Endothelial cell of umbilical vein (primary cell): ENCODE measurements at regions not wholly inside any gene's neighbourhood (a gene's known extent, or its start where the extent isn't known, plus 50 kb on each side); places are given as distances from the start of the nearest gene placed in this dataset.

Experiments used
- BruUV-seq: library from RNA; stranded (reverse); fragments of 400-500 nt; replicated peaks from 2 replicates; lab custom pipeline; 2021; lab: Mats Ljungman, UMichigan
- CTCF ChIA-PET: fragments of 300-600, 350-600 bp; sonication (Branson Sonifier 250); formaldehyde crosslinking; loops from one replicate; lab custom pipeline; 2021; ENCODE audit warnings: antibody characterized with exemption, inconsistent platforms; lab: Charles Lee
- POLR2A ChIA-PET: fragments of 300-600, 350-600 bp; sonication (Branson Sonifier 250); formaldehyde crosslinking; loops from one replicate; lab custom pipeline; 2021; ENCODE audit warnings: antibody characterized with exemption, inconsistent platforms; lab: Charles Lee
- DNase-seq: peaks from one replicate; pipeline ENCODE4 v3.0.0-alpha.2; 2011; ENCODE audit warnings: low read depth, low spot score
- FAIRE-seq: peaks from 2 replicates; lab custom pipeline; 2011; peaks lifted over from hg19 to GRCh38; lab: Jason Lieb, UNC
- H2AFZ ChIP-seq: 2 replicates; pipeline ENCODE4 v1.6.0; 2012; ENCODE audit warnings: low read depth, low read length, control low read depth, inconsistent platforms
- H3K27ac ChIP-seq: 2 replicates; pipeline ENCODE4 v1.5.1; 2011; ENCODE audit warnings: low read depth, mild to moderate bottlenecking, control low read depth, low read length, moderate library complexity; ENCODE audit not compliant: insufficient read depth
- H3K27me3 ChIP-seq, 2 experiments: 2 replicates each; pipeline versions ENCODE4 v1.6.0 to v1.6.1; 2011; ENCODE audit warnings: low read length in 2 of 2, mixed read lengths in 1 of 2; ENCODE audit not compliant: control insufficient read depth in 2 of 2, insufficient read depth in 2 of 2
- H3K36me3 ChIP-seq, 2 experiments: 2 replicates in 1 of 2; 3 replicates in 1 of 2; pipeline ENCODE4 v1.5.1; 2011; ENCODE audit warnings: low read length in 2 of 2, mild to moderate bottlenecking in 1 of 2, moderate library complexity in 1 of 2; ENCODE audit not compliant: control insufficient read depth in 2 of 2, insufficient read depth in 2 of 2; ENCODE audit errors: extremely low read depth in 1 of 2
- H3K4me1 ChIP-seq: 3 replicates; pipeline ENCODE4 v1.5.1; 2011; ENCODE audit warnings: mild to moderate bottlenecking, low read length; ENCODE audit not compliant: control insufficient read depth, insufficient read depth; ENCODE audit errors: extremely low read depth
- H3K4me2 ChIP-seq: 2 replicates; pipeline ENCODE4 v1.6.1; 2011; ENCODE audit warnings: low read length, control low read depth, mixed read lengths; ENCODE audit not compliant: insufficient read depth
- H3K4me3 ChIP-seq, 3 experiments: fragments of 200-600 bp in 1 of 3; sonication (generic), shearing (Covaris generic) in 1 of 3; replicated peaks in 1 of 3; 2 replicates each; pipeline ENCODE4 v1.5.1; 2011 to 2016; ENCODE audit warnings: control low read depth in 3 of 3, low read length in 3 of 3, mild to moderate bottlenecking in 2 of 3, inconsistent platforms in 1 of 3, low read depth in 1 of 3, moderate library complexity in 1 of 3; ENCODE audit not compliant: insufficient read depth in 1 of 3
- H3K79me2 ChIP-seq: 2 replicates; pipeline ENCODE4 v1.6.0; 2012; ENCODE audit warnings: low read length, inconsistent platforms; ENCODE audit not compliant: control insufficient read depth, insufficient read depth
- H3K9ac ChIP-seq: replicated peaks from 2 replicates; pipeline ENCODE3; 2011; ENCODE audit warnings: low read length, control low read depth; ENCODE audit not compliant: insufficient read depth; ENCODE audit errors: extremely low read depth
- H3K9me1 ChIP-seq: replicated peaks from 3 replicates; pipeline ENCODE4 v1.6.0; 2011; ENCODE audit warnings: mild to moderate bottlenecking, low read length; ENCODE audit not compliant: control insufficient read depth, insufficient read depth; ENCODE audit errors: extremely low read depth
- H3K9me3 ChIP-seq: replicated peaks from 2 replicates; pipeline ENCODE4 v1.5.1; 2012; ENCODE audit warnings: low read length, inconsistent platforms; ENCODE audit not compliant: control insufficient read depth, insufficient read depth
- H4K20me1 ChIP-seq: replicated peaks from 2 replicates; pipeline ENCODE3; 2011; ENCODE audit warnings: mild to moderate bottlenecking, low read length; ENCODE audit not compliant: control insufficient read depth, insufficient read depth; ENCODE audit errors: extremely low read depth
- EZH2 ChIP-seq: IDR thresholded peaks from 2 replicates; pipeline ENCODE4 v1.6.1; 2012; ENCODE audit warnings: borderline replicate concordance, low read depth, mild to moderate bottlenecking, moderate library complexity, low read length, inconsistent platforms; ENCODE audit not compliant: severe bottlenecking
- FOS ChIP-seq: IDR thresholded peaks from 2 replicates; pipeline ENCODE4 v1.6.1; 2011; ENCODE audit warnings: mild to moderate bottlenecking, low read length, moderate library complexity, borderline replicate concordance; ENCODE audit not compliant: insufficient read depth
- GATA2 ChIP-seq: IDR thresholded peaks from 2 replicates; pipeline ENCODE4 v1.7.0; 2011; ENCODE audit warnings: low read depth, mild to moderate bottlenecking, moderate library complexity, mixed read lengths, low read length; ENCODE audit not compliant: insufficient read length, insufficient read depth
- JUN ChIP-seq: IDR thresholded peaks from 2 replicates; pipeline ENCODE4 v1.6.1; 2011; ENCODE audit warnings: borderline replicate concordance, low read depth; ENCODE audit not compliant: insufficient read length, insufficient read depth
- MYC ChIP-seq: IDR thresholded peaks from one replicate; pipeline ENCODE4 v1.6.1; 2011; ENCODE audit warnings: mild to moderate bottlenecking, low read depth, low read length
- POLR2A ChIP-seq: IDR thresholded peaks from 2 replicates; pipeline ENCODE4 v1.6.1; 2012; ENCODE audit warnings: low read depth, mild to moderate bottlenecking, control low read depth, low read length
- POLR2AphosphoS5 ChIP-seq: IDR thresholded peaks from 2 replicates; pipeline ENCODE4 v1.6.1; 2012; ENCODE audit warnings: low read depth, mild to moderate bottlenecking, control low read depth, low read length, moderate library complexity; ENCODE audit not compliant: insufficient read depth
- dilution Hi-C: fragments of 300-500 bp; cut with MboI; formaldehyde crosslinking; loops from one replicate; pipeline ENCODE4 v1.15.0; 2019; ENCODE audit warnings: low sequenced_read_pairs; ENCODE audit not compliant: extremely low pct_ligation_motif_present
- intact Hi-C: fragments of 100-400 bp; cut with micrococcal nuclease; formaldehyde crosslinking; loops from one replicate; pipeline ENCODE4 v1.10.0; 2022
- TF ChIP-seq, protein P1 (sequence below), 2 donors: IDR thresholded peaks; 1 replicate in 1 of 2; 2 replicates in 1 of 2; pipeline ENCODE4 v1.5.1; 2011; ENCODE audit warnings: low read length in 2 of 2, mild to moderate bottlenecking in 2 of 2, moderate library complexity in 2 of 2, control low read depth in 1 of 2, inconsistent platforms in 1 of 2, low read depth in 1 of 2; ENCODE audit not compliant: insufficient read depth in 1 of 2; ENCODE audit errors: extremely low read depth in 1 of 2
- TF ChIP-seq, protein P2 (sequence below): IDR thresholded peaks from 2 replicates; pipeline ENCODE4 v1.6.1; 2011; ENCODE audit not compliant: insufficient read depth, insufficient read length

DNA sequence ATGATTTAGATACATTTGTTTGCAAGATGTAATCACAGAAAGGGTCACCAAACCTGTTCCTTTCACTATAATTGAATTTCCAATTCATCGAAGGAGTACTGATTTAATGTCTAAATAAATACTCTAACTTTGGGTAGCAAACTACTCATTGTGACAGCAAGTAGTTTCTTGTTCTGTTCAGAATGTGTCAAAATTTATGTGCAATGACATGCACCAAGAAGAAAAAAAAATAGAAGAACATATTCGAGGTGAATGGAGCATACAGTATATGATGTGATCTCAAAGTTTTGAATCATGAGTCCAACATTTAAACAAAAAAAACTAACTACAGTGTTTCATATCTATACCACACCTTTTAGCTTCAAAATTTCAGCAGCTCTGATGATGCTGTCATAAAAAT is 583.6 kb upstream of the MMS22L start:
- FAIRE-seq (no peak), DNase-seq (no peak)
- intact Hi-C loops = no loop called here
- no peak overlapping the region for H3K4me3 ChIP-seq
- dilution Hi-C loops = no loop called here
- H3K4me1 ChIP-seq = no peaks in the 10 kb centered on the region
- H3K36me3 ChIP-seq = no peaks in the 10 kb centered on the region
- no peaks in the 10 kb centered on the region for H3K27me3 ChIP-seq
- H3K9me3 ChIP-seq = no peaks in the 10 kb centered on the region
- H3K79me2 ChIP-seq = no peaks in the 10 kb centered on the region
- ChIA-PET CTCF (no interaction called here), POLR2A (no interaction called here)
- H3K27ac ChIP-seq = no peak overlapping the region
- no TSS peak for BruUV-seq
- H3K9me1 ChIP-seq = no peaks in the 10 kb centered on the region
- no peak for TF ChIP-seq MYC
- TF ChIP-seq, protein P1, sequence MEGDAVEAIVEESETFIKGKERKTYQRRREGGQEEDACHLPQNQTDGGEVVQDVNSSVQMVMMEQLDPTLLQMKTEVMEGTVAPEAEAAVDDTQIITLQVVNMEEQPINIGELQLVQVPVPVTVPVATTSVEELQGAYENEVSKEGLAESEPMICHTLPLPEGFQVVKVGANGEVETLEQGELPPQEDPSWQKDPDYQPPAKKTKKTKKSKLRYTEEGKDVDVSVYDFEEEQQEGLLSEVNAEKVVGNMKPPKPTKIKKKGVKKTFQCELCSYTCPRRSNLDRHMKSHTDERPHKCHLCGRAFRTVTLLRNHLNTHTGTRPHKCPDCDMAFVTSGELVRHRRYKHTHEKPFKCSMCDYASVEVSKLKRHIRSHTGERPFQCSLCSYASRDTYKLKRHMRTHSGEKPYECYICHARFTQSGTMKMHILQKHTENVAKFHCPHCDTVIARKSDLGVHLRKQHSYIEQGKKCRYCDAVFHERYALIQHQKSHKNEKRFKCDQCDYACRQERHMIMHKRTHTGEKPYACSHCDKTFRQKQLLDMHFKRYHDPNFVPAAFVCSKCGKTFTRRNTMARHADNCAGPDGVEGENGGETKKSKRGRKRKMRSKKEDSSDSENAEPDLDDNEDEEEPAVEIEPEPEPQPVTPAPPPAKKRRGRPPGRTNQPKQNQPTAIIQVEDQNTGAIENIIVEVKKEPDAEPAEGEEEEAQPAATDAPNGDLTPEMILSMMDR (IDR thresholded peaks at IDR 0.05; ENCODE audit: extremely low read depth in 1 of 2, insufficient read depth in 1 of 2, low read depth in 1 of 2, low read length in 2 of 2) = no peak
- TF ChIP-seq GATA2 = no peak
- no peak for TF ChIP-seq FOS
- no peak for TF ChIP-seq POLR2AphosphoS5
- TF ChIP-seq, protein P2, sequence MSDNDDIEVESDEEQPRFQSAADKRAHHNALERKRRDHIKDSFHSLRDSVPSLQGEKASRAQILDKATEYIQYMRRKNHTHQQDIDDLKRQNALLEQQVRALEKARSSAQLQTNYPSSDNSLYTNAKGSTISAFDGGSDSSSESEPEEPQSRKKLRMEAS = no peak
- no peak for TF ChIP-seq POLR2A
- TF ChIP-seq JUN = no peak
- no peak for TF ChIP-seq EZH2
- H3K9ac ChIP-seq = no peak overlapping the region
- no peak overlapping the region for H2AFZ ChIP-seq
- no peak overlapping the region for H3K4me2 ChIP-seq
- no peaks in the 10 kb centered on the region for H4K20me1 ChIP-seq
